ENCODE measurements at regions not wholly inside any gene's neighbourhood (a gene's known extent, or its start where the extent isn't known, plus 50 kb on each side); places are given as distances from the start of the nearest gene placed in this dataset.
"Not testable (repeated sequence)": the region's sequence is repeated elsewhere in the genome, so short reads cannot be mapped to it uniquely, and the experiment has no call there.

DNA sequence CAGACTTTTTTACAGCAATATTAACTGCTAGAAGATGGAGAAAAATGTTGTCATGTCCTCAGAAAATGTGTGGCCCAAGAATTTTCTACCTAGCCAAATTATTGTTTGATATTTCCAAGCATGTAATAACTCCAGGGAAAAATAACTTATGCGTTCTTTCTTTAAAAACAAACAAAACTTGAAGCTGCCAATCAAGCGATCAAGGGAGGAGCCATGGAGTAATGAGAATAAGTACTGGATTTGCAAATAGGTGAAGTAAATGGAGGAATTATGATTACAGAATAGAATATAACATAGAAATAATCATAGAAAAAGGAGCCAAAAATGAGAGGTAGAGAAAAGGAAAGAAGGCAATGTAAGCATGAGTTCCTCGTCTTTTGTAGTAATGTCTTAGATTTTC, 225.3 kb downstream of the DLEU7 start:
- FAIRE-seq = no peak

DNA sequence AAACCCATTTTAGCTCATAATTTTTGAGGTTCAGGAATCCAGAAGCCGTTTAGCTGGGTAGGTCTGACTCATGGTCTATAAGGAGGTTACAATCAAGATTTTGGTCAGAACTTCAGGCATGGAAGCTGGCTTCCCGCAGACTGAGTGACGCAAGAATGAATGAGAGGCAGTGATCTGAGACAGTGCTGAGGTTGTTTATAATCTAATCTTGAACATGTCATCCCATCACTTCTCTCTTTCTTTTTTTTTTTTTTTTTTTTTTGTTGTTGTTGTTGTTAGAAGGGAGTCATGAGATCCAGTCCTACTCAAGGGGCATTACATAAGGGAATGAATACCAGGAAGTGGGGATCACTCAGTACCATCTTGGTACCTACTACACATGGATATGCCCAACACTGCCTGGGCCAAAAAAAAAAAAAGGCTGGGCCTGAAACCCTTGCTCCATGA, 217.4 kb downstream of the DLEU7 start:
- no peak for FAIRE-seq

DNA sequence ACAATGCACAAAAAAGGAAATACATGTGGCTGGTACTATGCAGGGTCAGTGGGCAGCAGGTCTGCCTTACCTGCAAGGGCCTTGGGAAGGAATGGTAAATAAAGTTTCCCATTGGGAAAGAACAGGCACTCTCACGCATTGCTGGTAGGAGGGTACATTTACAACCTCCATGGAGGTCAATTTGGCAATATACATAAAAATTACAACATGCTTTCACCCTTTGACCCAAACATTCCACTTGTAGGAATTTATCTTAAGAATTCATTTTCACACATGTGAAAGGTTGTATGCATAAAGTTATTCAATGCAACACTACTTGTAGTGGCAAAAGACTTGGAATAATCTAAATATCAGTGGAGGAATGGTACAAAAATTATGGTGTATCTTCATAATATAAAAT, 216.4 kb downstream of the DLEU7 start:
- no peak for FAIRE-seq

DNA sequence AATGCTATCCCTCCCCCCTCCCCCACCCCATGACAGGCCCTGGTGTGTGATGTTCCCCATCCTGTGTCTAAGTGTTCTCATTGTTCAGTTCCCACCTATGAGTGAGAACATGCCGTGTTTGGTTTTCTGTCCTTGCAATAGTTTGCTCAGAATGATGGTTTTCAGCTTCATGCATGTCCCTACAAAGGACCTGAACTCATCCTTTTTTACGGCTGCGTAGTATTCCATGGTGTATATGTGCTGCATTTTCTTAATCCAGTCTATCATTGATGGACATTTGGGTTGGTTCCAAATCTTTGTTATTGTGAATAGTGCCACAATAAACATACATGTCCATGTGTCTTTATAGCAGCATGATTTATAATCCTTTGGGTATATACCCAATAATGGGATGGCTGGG, 215.0 kb downstream of the DLEU7 start:
- not testable (repeated sequence) for FAIRE-seq

DNA sequence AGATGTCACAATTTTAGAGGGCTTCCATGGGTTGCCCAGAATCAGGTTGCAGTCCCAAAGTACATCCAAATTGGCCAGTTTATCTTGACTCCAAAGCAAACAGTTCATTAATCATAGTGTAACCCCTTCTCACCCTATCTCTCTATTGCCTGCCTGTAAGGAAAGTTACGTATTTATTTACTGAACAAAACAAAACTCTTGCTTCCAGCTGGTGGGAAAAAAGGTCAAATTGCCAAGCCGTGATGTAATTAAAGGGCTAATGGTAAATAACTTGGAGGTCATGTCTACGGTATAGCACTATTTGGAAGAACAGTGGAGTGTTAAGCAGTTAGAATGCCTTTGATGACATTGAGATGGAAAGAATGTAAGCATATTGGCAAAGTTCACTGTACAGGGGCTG, 214.0 kb downstream of the DLEU7 start:
- no peak for FAIRE-seq

DNA sequence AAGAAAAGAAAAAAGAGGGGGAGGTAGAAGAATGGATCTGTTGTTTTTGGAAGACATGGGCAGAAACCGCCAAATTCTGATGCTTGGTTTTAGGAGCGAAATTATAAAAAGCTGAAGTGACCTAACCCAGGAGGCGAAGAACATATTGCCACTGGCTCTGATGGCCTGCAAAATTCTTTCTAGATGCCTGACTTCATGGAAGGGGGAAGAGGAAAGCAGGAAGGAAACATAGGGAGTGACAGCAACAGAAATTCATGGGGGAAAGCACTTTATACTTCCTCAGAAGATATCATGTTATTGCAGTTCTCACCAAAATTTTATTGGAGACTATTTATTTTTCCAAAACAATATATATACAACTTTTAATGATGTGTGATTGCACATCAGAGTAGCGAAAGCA, 213.5 kb downstream of the DLEU7 start:
- no peak for FAIRE-seq

DNA sequence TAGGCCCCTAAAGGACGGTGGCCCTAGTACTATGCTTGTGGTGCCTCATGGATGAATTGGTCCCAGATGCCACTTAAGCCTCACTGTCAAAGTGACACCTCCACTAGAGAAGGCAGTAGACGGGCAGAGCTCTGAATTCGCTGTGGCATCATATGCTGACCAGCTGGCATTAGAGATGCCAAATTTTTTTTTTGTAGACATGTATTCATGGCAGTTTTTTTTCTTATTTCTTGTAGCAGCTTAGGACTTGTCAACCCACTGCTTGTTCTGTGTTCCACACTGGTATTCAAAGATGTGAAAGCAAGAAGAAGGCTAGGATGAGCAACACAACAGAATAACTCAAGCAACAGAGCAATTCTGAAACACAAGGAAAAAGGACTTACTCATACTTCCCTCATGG, 212.5 kb downstream of the DLEU7 start:
- FAIRE-seq = no peak

DNA sequence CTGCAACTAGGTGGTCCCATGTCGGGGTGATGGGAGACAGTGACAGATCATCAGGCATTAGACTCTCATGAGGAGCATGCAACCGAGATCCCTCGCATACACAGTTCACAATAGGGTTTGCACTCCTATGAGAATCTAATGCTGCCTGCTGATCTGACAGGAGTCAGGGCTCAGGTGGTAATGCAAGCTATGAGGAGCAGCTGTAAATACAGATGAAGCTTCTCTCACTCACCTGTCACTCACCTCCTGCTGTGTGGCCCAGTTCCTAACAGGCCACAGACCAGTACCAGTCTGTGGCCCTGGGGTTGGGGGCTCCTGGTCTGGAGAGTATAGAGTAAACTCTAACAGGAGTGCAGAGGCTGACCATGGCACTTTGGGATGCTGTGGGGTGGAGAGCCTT, 209.2 kb downstream of the DLEU7 start:
- no peak for FAIRE-seq

DNA sequence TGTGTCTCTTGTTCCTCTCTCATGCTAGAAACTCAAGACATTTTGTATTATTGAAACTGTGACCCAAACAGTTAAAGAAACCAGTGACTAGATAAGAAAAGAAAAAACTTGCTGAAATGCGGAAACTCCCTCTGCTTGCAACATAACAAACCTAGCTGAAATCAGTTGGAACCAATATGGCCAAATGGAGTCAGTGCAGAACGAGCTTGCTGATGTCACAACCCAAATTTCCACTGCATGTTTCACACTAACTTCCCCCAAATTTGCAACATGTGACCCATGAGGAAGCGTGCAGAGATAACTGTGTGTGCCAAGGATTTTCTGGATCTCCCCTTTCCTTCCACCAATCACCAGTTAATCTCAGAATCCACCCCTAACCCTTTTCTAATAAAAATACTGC, 208.0 kb downstream of the DLEU7 start:
- FAIRE-seq = no peak

DNA sequence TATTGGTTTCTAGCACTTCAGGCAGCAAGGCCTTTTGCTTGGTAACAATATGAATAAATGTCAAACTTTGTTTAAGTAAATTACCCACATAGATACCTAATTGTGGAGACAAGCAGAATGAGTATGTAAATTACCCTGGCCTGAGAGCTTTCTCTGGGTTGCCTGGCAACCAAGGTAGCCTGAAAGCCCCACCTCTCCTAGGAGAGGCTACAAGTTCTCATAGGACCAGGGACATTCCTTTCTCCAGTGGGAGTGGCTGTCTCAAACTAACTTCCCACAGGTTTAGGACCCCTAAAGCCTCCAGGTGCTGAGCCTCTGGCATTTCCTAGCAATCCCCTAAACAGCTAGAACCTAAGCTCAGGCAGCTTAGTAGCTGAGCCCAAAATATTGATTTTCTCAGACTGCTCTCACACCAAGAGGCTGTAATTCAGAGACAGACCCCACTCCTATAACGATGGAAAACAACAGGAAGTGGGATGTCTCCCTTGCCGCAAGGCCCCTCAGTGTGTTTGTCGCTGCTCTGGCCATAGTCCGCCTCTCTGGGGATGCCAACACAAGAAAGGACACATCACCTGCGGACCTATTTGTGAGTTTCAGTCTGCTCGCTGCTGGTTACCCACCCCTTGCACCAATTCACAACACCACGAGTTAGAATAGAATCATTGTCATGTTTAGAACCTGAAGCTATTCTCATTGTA, 207.3 kb downstream of the DLEU7 start:
- no peak for FAIRE-seq

DNA sequence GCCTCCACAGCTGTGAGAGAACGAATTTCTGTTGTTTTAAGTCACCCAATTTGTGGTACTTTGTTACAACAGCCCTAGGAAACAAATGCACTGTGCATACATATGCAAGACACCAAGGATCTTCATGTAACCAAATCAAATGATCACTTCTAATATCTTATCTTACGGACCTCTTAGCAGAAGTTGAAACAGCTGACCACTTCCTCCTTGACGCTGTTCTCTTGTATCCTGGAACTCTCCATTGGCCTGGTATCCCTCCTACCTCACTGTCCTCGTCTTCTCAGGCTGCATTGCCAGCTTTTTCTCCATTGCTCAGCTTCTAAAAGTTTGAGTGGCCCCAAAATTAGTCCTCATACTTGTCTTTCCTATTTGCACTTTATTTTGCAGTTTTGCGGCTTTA, 200.4 kb downstream of the DLEU7 start:
- no peak for FAIRE-seq

DNA sequence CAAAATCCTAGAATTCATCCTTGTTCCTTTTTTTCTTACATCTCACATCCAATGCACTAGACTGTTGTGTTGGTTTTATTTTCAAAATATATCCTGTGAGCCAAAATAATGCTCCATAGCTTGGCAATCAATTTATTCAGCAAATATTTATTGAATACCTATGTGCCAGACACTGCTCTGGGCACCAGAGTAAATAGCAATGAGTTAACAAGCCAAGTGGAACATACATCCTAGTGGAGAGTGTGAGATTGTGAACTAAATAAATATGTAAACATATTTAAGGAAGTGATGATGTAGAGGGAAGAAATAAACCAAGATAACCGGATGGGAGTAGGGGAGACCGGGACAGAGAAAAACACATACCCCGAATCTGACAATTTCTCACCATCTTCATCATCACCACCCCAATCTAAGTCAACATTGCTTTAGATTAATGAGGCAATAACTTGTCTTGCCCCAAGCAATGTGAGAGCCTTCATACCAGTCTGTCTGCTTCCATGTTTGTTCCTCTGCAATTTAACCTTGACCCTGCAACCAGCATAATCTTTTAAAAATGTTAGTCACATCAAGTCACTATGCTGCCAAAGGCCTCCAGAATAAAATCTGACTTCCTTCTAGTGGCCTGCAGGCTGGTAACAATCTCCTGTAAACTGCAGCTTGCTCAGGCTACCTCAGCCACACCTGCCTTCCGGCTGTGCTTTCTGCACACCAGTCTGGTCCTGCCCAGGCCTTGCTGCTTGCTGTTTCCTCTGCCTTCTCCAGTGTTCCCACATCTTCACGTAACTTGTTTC, 199.2 kb downstream of the DLEU7 start:
- FAIRE-seq = no peak

DNA sequence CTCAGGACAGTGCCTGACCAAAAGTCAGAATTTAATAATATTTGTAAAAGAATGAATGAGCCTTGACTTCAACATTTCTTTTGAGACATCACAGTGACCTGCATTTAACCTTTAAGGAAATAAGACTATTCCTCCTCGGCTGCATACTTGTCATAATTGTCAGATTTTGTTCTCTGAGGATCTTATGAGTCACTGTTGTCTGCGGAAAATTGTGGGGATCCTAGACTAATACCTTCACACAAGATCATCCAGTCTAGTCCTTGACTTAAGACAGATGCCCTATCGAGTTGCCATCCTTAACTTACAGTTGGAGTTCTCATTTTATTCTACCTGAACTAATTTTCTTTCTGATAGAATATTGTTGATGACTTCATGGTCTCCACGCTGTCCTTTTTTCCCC, 198.4 kb downstream of the DLEU7 start:
- FAIRE-seq = no peak

DNA sequence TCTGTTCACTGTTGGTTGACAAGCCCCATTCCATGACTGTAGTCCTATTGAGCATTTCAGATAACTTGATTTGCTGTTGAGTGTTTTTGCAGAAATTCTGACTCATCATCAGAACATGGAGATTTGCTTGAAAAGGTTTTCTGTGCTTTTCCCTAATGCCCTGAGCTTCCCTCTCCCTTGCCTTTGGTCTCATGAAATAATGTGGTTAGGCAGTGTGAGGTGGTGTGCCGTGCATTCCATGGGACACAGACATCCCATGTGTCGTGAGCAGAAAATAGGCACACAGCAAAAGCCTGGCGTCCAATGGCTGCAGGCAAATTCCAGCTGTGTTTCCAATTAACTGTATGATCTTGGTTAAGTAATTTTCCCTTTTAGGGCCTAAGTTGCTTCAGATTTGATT, 197.4 kb downstream of the DLEU7 start:
- no peak for FAIRE-seq

DNA sequence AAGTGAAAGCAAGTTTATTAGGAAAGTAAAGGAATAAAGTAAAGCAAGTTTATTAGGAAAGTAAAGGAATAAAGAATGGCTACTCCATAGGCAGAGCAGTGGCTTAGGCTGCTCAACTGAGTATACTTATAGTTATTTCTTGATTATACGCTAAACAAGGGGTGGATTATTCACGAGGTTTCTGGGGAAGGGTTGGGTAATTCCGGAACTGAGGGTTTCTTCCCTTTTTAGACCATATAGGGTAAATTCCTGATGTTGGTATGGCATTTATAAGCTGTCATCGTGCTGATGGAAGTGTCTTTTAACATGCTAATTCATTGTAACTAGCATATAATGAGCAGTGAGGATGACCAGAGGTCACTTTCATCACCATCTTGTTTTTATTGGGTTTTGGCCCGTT, 194.3 kb downstream of the DLEU7 start:
- no peak for FAIRE-seq

DNA sequence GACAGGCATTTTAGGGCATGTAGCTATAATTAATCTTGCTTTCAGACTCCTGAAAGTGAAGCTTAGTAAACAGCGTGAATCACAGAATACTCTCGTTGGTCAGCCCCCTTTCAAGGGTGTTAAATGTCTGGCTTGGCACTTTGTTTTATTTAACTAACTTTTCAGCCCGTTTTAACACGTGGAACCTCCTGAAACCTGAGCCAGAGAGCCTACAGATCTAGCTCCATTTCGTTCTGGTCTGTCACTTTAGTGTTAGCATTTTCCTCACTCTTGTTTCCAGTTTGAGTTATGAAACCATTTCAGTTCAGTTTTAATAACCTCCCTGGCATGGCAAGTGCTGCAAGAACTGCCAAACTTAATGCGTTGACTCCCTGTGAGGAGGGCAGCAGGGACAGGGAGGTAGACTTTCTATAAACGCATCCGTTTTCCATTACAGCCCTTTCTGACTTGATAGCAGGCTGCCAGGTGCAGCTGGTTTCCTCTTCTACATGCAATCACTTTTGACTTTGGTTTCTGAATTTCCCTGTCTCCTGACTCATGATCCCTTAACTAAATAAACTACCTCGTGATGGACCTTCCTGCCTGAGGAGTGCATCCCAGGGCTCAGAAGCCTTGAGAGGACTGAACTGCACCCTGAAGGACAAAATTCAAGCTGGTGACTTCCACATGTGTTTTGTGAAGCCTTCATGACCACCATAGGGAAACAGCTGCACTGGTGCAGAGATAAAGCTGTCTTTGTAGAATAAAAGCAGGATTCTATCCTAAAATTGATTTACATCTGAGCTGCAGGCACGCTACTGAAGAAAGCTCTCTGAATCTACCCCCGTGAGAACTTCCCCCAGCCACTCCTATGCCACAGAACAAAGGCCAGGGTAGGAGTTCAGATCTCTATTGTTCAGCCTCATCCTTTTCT, 192.6 kb downstream of the DLEU7 start:
- FAIRE-seq = no peak

DNA sequence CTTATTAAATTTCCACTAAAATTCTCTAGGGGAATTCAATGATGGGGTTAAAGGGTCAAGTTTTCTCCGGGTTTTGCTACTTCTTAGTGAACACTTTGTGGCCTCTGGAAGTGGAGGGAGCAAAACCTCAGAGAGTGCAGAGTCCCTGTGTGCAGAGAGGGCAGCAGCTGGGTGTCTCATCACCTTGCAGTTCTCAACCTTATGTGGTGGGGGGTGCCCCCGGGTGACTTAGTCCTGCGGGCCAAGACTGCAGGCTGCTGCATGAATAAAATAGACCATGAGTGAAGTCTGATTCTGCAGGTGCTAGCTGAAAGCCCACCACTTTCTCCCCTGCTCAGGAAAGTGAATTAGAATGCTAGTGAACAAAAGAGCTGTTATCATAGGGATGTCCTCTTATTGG, 191.6 kb downstream of the DLEU7 start:
- FAIRE-seq = no peak

DNA sequence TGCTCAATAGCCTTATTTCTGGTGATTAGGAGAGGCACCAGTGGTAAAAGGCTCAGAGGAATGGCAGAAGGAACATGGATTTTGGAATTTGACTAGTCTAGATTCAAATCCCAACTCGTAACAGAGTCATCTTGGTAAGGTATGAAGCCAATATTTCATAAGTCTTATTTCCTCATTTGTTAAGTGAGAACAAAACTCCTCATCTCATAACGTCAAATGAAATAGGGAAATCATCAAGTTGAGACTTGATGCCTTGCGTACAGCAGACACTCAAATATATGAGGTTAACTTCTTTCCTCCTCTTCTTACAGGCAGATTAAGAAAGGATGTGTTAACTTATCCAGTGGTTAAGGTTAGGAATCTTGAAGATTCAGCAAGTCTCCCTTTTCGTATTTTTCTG, 189.2 kb downstream of the DLEU7 start:
- no peak for FAIRE-seq

DNA sequence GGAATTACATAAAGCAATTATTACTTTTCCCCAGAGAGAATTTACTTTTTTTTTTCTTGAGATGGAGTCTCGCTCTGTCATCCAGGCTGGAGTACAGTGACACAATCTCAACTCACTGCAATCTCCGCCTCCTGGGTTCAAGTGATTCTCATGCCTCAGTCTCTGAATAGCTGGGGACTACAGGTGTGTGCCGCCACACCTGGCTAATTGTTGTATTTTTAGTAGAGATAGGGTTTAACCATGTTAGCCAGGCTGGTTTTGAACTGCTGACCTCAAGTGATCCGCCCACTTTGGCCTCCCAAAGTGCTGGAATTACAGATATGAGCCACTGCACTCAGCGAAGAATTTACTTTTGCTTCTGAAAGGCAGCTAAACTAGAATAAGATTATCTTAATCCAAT, 181.6 kb downstream of the DLEU7 start:
- not testable (repeated sequence) for FAIRE-seq

DNA sequence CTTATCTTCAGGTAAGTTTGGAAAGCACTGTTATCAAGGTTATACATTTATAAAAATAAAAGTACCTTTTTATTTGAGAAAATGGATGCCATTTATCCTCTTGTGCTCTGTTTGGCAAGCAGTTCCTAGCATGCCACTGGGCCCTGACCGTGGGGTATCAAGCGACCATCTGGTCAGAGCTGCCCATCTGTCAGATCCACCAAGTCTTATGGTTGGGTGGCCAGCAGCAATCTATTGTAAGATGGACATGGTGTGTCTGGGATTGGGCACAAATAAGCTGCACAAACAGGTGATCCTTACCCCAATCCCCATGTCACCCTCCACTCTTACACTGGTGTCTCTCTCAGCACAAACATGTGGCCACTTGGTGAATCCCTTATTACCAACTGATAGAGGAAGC, 178.5 kb downstream of the DLEU7 start:
- FAIRE-seq = no peak

DNA sequence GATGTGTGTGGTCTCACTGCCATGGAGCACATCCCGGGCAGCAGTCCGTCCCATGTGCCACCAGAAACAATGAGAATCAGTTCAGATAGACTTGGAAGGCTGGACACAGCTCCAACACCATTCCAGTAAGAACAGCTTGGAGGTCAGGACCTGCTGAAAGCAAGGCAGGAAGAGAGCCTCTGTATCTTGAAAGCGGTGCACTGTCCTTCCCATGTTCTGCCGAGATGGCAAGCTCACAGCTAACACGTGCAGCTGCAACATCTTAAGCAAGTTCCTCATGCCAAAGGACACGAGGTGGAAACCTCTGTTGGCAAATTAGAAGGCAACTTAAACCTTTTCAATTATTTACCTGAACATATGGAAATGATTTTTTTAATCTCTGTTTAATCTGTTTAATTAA, 175.4 kb downstream of the DLEU7 start:
- no peak for FAIRE-seq

DNA sequence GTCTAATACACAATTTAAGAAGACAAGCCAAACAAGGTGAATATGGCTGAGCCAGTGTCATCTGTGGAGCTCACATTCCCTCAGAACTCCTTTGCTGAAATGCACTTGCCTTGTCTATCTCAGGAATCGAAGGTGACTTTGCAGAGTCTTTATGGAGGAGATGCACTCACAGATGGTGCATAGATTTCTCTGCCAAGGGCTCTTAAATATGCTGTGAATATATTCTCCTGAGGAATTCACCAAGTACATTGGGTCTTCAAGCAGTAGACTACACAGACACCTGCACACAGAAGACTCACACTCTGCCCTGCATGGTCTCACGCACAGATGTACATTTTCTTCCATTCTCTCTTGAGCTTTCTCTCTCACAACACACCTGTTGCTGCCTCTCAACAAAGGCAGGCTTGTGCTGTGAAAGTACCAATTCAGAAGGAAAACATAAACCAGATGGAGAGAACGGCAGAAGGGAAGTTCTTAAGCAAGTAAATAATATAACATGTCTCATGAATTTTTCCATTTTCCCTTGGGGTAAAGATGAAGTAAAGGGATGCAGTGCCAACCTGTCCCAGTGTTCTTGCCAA, 174.7 kb downstream of the DLEU7 start:
- FAIRE-seq = no peak

DNA sequence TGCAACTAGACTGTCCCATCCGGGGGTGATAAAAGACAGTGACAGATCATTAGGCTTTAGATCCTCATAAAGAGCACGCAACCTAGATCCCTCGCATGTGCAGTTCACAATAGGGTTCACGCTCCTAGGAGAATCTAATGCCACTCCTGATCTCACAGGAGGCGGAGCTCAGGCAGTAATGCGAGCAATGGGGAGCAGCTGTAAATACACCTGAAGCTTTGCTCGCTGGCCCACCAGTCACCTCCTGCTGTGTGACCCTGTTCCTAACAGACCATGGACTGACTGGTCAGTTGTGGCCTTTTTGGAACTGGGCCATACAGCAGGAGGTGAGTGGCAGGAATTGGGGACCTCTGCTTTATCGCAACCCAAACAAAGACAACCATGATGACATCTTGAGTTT, 173.2 kb downstream of the DLEU7 start:
- no peak for FAIRE-seq
